ENCODE measurements at regions not wholly inside any gene's neighbourhood (a gene's known extent, or its start where the extent isn't known, plus 50 kb on each side); places are given as distances from the start of the nearest gene placed in this dataset.

DNA sequence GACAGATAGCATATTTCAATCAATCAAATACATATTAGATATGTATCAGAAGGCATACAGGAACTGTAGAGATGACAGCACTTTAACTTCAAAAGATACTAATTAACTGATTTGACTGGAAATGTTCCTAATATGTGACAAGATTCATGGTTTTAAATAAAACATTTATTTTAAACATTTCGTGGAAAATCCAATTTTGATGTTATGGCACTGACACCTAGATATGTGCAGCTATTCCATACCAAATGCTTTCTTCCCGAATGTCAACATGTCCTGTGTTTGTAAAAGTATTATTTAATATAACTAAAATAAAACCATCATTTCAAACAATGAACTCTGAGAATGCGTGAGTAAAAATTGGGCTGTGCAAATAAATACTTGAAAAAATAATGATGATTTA lies 1209.3 kb downstream of the NSUN3 start:
- Histone ChIP-seq H3K4me3 (ENCODE audit: insufficient read depth, low read depth, low read length) (no peak overlapping the region), H3K36me3 (ENCODE audit: control insufficient read depth, insufficient read depth, low read length) (no peaks in the 10 kb centered on the region), H3K27me3 (ENCODE audit: control insufficient read depth, insufficient read depth, low read length, poor library complexity, severe bottlenecking) (no peaks in the 10 kb centered on the region), H3K9me3 (ENCODE audit: control insufficient read depth, low read length) (no peaks in the 10 kb centered on the region), H3K27ac (ENCODE audit: insufficient read depth, low read depth, low read length, poor library complexity, severe bottlenecking) (no peak overlapping the region), H3K4me1 (ENCODE audit: control insufficient read depth, insufficient read depth, low read length) (no peaks in the 10 kb centered on the region)
- WGBS, 2 experiments, result 60% methylated on average over 1 of the region's 3 CpGs; no CpG with 5 or more reads in 1 of the 2 experiments

DNA sequence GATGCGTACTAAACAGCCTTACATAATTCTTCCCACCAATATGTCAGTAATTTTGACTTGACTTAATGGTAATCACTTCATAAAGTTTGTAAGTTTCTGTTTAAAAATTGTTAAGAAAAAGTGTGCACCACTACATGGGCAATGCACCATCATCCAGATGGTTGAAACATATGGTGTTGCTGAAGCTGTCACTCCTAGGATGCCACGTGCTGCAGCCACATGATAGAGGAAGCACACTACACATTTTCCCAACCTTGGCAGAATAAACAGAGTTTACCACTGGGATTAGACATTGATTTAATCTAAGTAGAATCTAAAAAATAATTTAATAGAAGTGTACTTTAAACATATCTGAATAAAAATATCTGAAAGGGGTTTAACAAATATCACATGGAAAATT lies 1209.9 kb downstream of the NSUN3 start:
- Histone ChIP-seq H3K27ac (ENCODE audit: insufficient read depth, low read depth, low read length, poor library complexity, severe bottlenecking) (no peak overlapping the region), H3K9me3 (ENCODE audit: control insufficient read depth, low read length) (no peaks in the 10 kb centered on the region), H3K27me3 (ENCODE audit: control insufficient read depth, insufficient read depth, low read length, poor library complexity, severe bottlenecking) (no peaks in the 10 kb centered on the region), H3K4me1 (ENCODE audit: control insufficient read depth, insufficient read depth, low read length) (no peaks in the 10 kb centered on the region), H3K36me3 (ENCODE audit: control insufficient read depth, insufficient read depth, low read length) (no peaks in the 10 kb centered on the region), H3K4me3 (ENCODE audit: insufficient read depth, low read depth, low read length) (no peak overlapping the region)
- WGBS, 2 experiments, result 91 to 94% methylated on average over 1 of the region's 2 CpGs

DNA sequence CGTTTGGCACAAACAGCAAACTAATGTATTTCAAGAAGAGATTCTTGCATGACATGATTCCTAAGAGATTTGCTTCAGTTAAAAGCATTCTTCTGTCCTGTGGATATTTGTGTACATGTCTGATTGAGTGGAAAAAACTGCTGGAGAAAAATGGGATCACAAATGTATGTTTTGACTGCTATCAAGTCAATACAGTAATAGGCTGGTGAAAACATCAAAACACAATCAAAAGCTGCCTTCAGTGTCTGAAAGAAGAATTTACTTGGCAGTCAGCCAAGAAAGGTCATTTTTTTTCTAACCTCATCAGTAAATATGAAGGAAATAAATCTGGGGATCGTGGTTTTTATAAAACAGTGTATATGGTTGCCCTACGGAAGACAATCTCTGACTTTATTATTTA lies 1214.8 kb downstream of the NSUN3 start:
- no peaks in the 10 kb centered on the region for H3K4me1 ChIP-seq (ENCODE audit: control insufficient read depth, insufficient read depth, low read length)
- H3K36me3 ChIP-seq (ENCODE audit: control insufficient read depth, insufficient read depth, low read length), result no peaks in the 10 kb centered on the region
- WGBS, 2 experiments, result 59% methylated on average over 3 of the region's 3 CpGs; no CpG with 5 or more reads in 1 of the 2 experiments
- no peaks in the 10 kb centered on the region for H3K27me3 ChIP-seq (ENCODE audit: control insufficient read depth, insufficient read depth, low read length, poor library complexity, severe bottlenecking)
- no peak overlapping the region for H3K27ac ChIP-seq (ENCODE audit: insufficient read depth, low read depth, low read length, poor library complexity, severe bottlenecking)
- no peaks in the 10 kb centered on the region for H3K9me3 ChIP-seq (ENCODE audit: control insufficient read depth, low read length)
- no peak overlapping the region for H3K4me3 ChIP-seq (ENCODE audit: insufficient read depth, low read depth, low read length)

DNA sequence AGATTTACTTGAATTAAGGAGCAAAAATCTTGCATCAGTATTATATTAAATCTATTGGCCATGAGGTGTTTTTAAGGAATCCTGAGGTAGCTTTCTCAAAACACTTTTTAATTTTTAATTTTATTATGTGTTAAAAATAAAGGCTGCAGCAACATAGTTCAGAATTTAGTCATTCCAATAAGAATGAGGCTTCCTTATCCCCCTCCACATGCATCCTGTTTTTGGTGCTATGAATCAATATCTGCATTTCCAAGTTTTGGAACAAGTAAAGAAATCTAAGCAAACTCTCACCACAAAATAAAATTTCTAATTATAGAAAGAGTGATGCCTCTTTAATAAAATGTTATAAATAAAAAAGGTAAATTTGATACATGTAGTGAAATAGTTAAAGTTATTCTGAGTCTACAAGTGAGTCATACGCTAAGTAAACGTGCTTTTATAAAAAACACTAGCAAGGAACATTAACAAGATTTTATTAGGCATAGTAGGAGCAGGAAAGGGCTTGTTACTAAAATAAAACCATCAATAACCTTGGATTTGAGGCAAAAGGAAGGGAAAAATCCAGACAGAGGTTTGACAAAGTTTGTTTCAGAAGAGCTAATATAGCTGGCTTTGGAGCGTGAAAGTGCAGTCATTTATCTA lies 1218.0 kb downstream of the NSUN3 start:
- Histone ChIP-seq H3K27ac (ENCODE audit: insufficient read depth, low read depth, low read length, poor library complexity, severe bottlenecking) (no peak overlapping the region), H3K4me3 (ENCODE audit: insufficient read depth, low read depth, low read length) (no peak overlapping the region), H3K36me3 (ENCODE audit: control insufficient read depth, insufficient read depth, low read length) (no peaks in the 10 kb centered on the region), H3K9me3 (ENCODE audit: control insufficient read depth, low read length) (no peaks in the 10 kb centered on the region), H3K27me3 (ENCODE audit: control insufficient read depth, insufficient read depth, low read length, poor library complexity, severe bottlenecking) (no peaks in the 10 kb centered on the region), H3K4me1 (ENCODE audit: control insufficient read depth, insufficient read depth, low read length) (no peaks in the 10 kb centered on the region)
- 96 to 98% methylated on average over 1 to 3 of the region's 3 CpGs for WGBS, 2 experiments

DNA sequence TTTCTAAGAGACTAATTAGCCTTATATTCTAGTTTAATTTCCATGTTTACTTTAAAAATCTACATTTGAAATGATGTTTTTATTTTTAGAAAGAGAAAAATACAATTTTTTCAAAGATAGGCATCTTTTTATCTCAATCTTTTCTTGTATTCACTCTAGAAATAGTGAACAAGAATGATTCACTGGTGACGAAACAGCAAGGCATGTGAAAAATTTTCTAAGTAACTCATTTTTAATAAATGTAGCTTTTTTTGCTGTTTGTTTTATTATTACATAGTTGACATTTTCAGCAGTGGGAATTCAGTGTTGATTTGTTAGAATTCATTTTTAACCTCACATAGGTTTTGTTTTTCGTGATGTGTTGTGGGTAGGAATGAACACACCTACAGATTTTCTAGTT lies 1226.4 kb downstream of the NSUN3 start:
- Histone ChIP-seq H3K27me3 (ENCODE audit: control insufficient read depth, insufficient read depth, low read length, poor library complexity, severe bottlenecking) (no peaks in the 10 kb centered on the region), H3K36me3 (ENCODE audit: control insufficient read depth, insufficient read depth, low read length) (no peaks in the 10 kb centered on the region), H3K9me3 (ENCODE audit: control insufficient read depth, low read length) (no peaks in the 10 kb centered on the region), H3K4me3 (ENCODE audit: insufficient read depth, low read depth, low read length) (no peak overlapping the region), H3K4me1 (ENCODE audit: control insufficient read depth, insufficient read depth, low read length) (no peaks in the 10 kb centered on the region), H3K27ac (ENCODE audit: insufficient read depth, low read depth, low read length, poor library complexity, severe bottlenecking) (no peak overlapping the region)
- WGBS, 2 experiments, result 100% methylated on average over 1 of the region's 2 CpGs; no CpG with 5 or more reads in 1 of the 2 experiments

DNA sequence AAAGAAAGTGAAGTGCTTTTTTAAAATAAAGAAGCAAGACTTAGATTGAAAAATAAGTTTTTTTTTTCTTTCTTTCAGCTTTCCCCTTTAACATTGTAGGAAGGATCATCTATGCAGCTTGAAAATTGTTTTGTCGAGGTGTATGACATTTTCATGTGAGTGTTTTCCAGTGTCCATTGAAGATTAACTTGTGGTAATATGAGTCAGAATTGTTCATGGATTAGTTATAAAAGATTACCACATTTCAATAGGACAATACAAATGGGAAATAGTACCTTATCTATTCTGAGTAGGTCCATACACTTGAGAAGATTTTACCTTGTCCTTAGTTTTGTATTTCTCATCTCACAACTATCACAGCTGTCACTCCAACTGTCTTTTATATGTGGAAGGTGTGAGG lies 1234.7 kb downstream of the NSUN3 start:
- no peaks in the 10 kb centered on the region for H3K27me3 ChIP-seq (ENCODE audit: control insufficient read depth, insufficient read depth, low read length, poor library complexity, severe bottlenecking)
- H3K4me1 ChIP-seq (ENCODE audit: control insufficient read depth, insufficient read depth, low read length), result no peaks in the 10 kb centered on the region
- no peaks in the 10 kb centered on the region for H3K9me3 ChIP-seq (ENCODE audit: control insufficient read depth, low read length)
- WGBS, 2 experiments, result 100% methylated on average over 1 of the region's 1 CpG; no CpG with 5 or more reads in 1 of the 2 experiments
- no peaks in the 10 kb centered on the region for H3K36me3 ChIP-seq (ENCODE audit: control insufficient read depth, insufficient read depth, low read length)
- H3K4me3 ChIP-seq (ENCODE audit: insufficient read depth, low read depth, low read length), result no peak overlapping the region
- no peak overlapping the region for H3K27ac ChIP-seq (ENCODE audit: insufficient read depth, low read depth, low read length, poor library complexity, severe bottlenecking)

DNA sequence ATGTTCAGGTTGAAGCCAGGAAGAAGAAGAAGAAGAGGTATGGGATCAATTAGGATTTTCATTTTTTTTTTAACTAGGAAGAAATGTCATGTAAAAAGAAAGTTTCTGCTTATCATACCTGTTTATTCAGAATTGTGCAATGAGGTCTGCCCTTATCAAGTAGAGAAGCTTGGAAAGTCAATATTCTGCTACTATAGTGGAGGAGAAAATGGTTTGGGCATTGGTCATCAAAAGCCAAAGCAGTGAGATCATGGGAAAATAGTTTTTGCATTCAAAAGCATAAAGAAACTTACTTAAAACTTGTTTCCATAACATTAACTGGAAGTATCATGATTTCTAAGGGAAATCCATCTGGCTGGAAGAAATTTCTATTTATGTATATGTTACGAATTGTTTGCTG lies 1239.2 kb downstream of the NSUN3 start:
- Histone ChIP-seq H3K9me3 (ENCODE audit: control insufficient read depth, low read length) (no peaks in the 10 kb centered on the region), H3K4me1 (ENCODE audit: control insufficient read depth, insufficient read depth, low read length) (no peaks in the 10 kb centered on the region), H3K27ac (ENCODE audit: insufficient read depth, low read depth, low read length, poor library complexity, severe bottlenecking) (no peak overlapping the region), H3K36me3 (ENCODE audit: control insufficient read depth, insufficient read depth, low read length) (no peaks in the 10 kb centered on the region), H3K4me3 (ENCODE audit: insufficient read depth, low read depth, low read length) (no peak overlapping the region), H3K27me3 (ENCODE audit: control insufficient read depth, insufficient read depth, low read length, poor library complexity, severe bottlenecking) (no peaks in the 10 kb centered on the region)
- WGBS, 2 experiments, result 82% methylated on average over 1 of the region's 1 CpG; no CpG with 5 or more reads in 1 of the 2 experiments

DNA sequence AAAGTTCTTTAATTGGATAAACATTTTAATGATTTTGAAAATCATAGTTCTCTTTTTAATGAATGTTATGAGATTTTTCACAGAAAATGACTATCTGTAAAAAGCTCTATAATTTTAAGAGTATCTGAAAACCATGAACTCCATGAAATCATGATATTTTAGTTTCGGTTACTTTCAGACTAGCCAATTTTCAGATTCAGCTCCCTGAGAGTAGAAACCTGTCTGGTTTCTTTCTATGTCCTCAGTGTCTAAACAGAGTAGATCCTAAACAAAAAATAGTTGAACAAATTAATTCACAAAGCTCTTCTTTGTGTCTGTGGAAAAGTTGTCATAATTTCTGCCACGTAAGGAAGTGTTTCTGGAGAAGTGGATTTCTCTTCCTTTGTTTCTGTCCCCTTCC lies 1247.7 kb downstream of the NSUN3 start:
- H3K4me1 ChIP-seq (ENCODE audit: control insufficient read depth, insufficient read depth, low read length), result no peaks in the 10 kb centered on the region
- 92 to 100% methylated on average over 2 of the region's 2 CpGs for WGBS, 2 experiments

DNA sequence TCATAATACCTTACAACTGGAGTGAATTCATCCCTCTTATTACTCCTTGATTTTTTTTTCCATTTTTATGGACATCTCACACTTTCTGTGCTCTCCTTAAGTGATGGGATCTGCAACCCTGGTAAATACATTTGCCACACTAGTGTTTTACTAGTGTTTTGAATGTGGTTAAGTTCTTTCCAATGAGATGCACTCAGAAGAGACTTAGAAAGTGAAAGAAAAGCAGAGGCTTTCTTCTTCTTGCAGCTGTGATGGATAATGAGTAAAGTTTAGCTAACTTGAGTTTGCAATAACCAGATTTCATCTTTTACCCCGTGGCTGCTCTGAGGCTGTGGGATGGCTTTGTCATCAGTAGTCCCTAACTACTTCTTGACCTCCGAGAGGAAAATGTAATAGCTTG lies 1248.4 kb downstream of the NSUN3 start:
- Histone ChIP-seq H3K36me3 (ENCODE audit: control insufficient read depth, insufficient read depth, low read length) (no peaks in the 10 kb centered on the region), H3K4me1 (ENCODE audit: control insufficient read depth, insufficient read depth, low read length) (no peaks in the 10 kb centered on the region), H3K4me3 (ENCODE audit: insufficient read depth, low read depth, low read length) (no peak overlapping the region), H3K9me3 (ENCODE audit: control insufficient read depth, low read length) (no peaks in the 10 kb centered on the region), H3K27ac (ENCODE audit: insufficient read depth, low read depth, low read length, poor library complexity, severe bottlenecking) (no peak overlapping the region), H3K27me3 (ENCODE audit: control insufficient read depth, insufficient read depth, low read length, poor library complexity, severe bottlenecking) (no peaks in the 10 kb centered on the region)
- WGBS, 2 experiments, result 38 to 42% methylated on average over 2 of the region's 2 CpGs

More for the DNA sequence above, 1247.7 kb downstream of the NSUN3 start:
- no peaks in the 10 kb centered on the region for H3K9me3 ChIP-seq (ENCODE audit: control insufficient read depth, low read length)
- no peak overlapping the region for H3K4me3 ChIP-seq (ENCODE audit: insufficient read depth, low read depth, low read length)
- H3K27me3 ChIP-seq (ENCODE audit: control insufficient read depth, insufficient read depth, low read length, poor library complexity, severe bottlenecking), result no peaks in the 10 kb centered on the region
- no peaks in the 10 kb centered on the region for H3K36me3 ChIP-seq (ENCODE audit: control insufficient read depth, insufficient read depth, low read length)
- H3K27ac ChIP-seq (ENCODE audit: insufficient read depth, low read depth, low read length, poor library complexity, severe bottlenecking), result no peak overlapping the region

DNA sequence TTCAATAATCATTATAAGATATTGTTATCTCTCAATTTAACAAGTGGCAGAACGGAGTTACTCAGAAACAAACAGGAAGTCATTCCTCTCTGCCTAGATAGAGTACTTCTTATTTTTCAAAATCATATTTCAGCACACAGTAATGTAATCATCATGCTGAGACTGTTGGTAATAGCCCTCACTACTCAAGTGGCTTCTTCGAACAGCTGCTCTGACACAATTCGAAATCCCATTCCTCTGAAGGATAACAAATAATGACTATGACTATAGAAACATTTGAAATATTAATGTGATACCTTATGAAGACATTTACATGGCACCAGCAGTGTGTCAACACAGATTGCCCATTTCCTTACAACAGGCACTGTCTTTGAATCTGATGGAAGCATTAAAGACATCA lies 1249.8 kb downstream of the NSUN3 start:
- Histone ChIP-seq H3K4me3 (ENCODE audit: insufficient read depth, low read depth, low read length) (no peak overlapping the region), H3K4me1 (ENCODE audit: control insufficient read depth, insufficient read depth, low read length) (no peaks in the 10 kb centered on the region)
- 88 to 91% methylated on average over 2 of the region's 3 CpGs for WGBS, 2 experiments

More for the DNA sequence above, 1249.8 kb downstream of the NSUN3 start:
- Histone ChIP-seq H3K27me3 (ENCODE audit: control insufficient read depth, insufficient read depth, low read length, poor library complexity, severe bottlenecking) (no peaks in the 10 kb centered on the region), H3K9me3 (ENCODE audit: control insufficient read depth, low read length) (no peaks in the 10 kb centered on the region), H3K36me3 (ENCODE audit: control insufficient read depth, insufficient read depth, low read length) (no peaks in the 10 kb centered on the region), H3K27ac (ENCODE audit: insufficient read depth, low read depth, low read length, poor library complexity, severe bottlenecking) (no peak overlapping the region)

Data from ectodermal cell (in vitro differentiated cells).